NCI-H446 (cell line): ENCODE measurements at regions not wholly inside any gene's neighbourhood (a gene's known extent, or its start where the extent isn't known, plus 50 kb on each side); places are given as distances from the start of the nearest gene placed in this dataset.

Experiments
- DNase-seq, 2 experiments: peaks; one replicate each; lab custom pipeline; 2025; lab: John Stamatoyannopoulos, UW

GRCh38 chr2:38203446-38203810 lies 127.5 kb upstream of the CYP1B1 start:
- no peak for DNase-seq

DNA sequence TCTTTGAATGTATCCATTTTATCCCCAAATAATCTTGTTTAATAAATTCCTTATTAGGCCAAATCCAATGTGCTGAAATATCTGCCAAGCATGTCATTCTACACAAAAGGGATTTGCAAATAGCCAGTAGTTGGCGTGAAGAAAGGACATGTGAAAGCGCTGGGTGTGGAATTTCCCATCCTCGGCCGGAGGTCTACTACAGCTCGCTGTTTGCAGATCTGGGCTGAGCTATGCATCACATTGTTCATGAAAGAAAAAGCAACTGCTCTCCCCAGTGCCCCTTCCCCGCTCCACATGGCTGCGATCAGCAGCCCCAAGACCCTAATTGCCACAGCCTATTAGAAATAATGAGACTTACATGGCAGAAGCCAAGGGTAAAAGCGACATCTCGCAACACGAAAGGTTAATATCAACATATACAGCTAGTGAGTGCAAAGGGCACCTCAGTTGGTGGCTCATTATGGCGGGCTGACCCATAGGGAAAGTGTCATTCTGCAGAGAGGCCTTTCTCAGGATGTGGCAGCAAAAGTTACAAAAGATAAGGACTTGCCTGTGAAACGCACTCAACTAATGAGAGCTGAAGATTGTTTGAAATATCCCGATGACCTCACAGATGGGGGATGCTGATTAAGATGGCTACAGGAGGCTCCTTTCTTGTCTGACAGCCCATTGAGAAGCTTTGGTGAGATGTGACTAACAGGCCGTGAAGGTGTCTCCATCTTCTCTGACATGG lies 126.9 kb upstream of the CYP1B1 start:
- no peak for DNase-seq

- no peak for DNase-seq
Observed at GRCh38 chr2:38201784-38202183, 125.8 kb upstream of the CYP1B1 start.

DNA sequence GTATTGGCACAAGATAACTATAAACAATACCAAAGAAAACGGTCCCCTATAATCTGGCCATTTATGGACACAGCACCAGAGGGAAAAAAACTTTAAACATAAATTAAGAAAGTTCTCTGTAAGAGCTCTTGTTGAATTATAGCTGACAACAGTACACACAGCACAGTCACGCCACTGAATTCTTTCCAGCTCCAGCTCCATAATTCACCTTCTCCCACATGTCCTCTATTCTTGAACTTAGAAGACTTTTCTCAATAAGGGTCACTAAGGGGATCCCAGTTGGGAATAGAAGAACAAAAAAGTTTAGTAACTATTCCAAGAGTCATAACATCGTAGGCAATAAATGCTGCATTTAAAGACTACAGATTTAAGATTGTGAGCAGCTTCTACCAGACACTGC lies 124.6 kb upstream of the CYP1B1 start:
- no peak for DNase-seq

GRCh38 chr2:38199127-38199526 lies 123.2 kb upstream of the CYP1B1 start:
- DNase-seq, result no peak

- no peak for DNase-seq
Observed at GRCh38 chr2:38194751-38195150, 118.8 kb upstream of the CYP1B1 start.

DNA sequence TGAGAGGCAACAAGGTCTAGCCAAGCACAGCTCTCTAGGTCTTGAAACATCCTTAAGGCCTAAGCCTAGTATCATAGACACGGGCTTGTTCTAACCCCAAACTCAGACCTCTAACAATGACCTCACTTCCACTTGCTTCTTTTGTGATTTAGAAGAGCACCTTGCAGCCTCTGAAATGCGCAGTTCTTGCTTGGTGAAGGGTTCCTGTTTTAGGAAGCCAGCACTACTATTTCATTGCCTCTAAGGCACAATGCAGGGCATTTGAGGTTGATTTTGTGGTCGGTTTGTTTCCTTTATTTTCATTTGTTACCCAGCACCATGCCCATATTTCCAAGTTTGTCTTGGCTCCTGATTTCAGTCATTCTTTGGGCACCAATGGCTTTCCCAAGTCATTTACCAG lies 117.0 kb upstream of the CYP1B1 start:
- no peak for DNase-seq

GRCh38 chr2:38192046-38192445 lies 116.1 kb upstream of the CYP1B1 start:
- no peak for DNase-seq

GRCh38 chr2:38191516-38191915 lies 115.6 kb upstream of the CYP1B1 start:
- no peak for DNase-seq

DNA sequence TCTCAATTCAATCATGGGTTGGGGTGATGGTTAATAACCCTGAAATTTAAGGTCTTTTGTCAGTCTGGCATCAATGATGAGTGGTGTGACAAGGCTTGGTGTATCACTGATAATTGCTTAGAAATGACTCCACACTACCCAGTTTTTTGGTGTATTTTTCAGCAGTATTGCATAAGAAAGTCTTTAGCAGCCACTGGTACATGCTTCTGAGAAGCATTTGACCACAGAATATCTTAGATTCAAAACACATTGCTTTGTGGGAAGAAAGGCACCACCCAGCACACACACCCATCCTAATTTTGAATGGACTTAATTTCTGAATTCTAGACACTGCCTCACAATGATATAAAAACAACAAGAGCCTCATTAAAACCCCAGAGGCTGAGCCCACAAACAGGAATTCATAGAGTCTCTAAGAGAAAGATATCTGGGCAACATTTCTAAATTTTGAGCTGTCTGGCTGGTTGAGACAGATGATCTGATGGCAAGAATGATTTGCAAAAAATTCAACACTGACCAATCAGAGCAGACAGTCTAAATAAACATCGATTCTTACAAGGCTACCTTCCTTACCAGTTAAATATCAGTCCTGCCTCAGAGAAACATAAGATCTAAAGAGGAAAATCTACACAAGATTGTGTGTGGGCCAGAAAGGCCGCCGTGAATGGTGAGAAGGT lies 114.7 kb upstream of the CYP1B1 start:
- no peak for DNase-seq

- no peak for DNase-seq
Observed at GRCh38 chr2:38187541-38188011, 111.6 kb upstream of the CYP1B1 start.

GRCh38 chr2:38185012-38185491 lies 109.1 kb upstream of the CYP1B1 start:
- no peak for DNase-seq

DNA sequence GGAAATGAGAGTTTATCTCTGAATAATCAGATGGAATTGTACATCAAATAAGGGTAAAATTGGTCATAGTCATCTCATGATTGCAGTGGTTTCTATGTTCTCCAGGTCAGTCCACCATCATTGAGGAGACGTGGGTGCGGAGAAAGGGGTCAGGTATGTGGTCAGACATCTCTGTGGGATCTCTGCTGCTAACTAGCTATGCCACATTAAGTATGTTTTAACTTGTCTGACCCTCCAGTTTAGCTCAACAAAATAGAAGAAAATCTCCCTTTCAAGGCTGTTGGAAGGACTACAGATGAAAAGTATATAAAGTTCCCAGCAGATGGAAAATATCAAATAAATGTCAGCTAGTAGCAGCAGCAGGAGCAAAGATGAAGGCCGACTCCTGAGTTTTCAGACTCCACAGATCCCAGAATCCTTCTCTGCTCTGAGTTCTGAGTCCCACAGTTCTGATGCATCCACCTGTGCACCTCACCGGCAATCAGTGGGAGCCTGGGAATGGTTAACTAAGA lies 106.6 kb upstream of the CYP1B1 start:
- DNase-seq, result no peak

- DNase-seq, result no peak
Observed at GRCh38 chr2:38181806-38182491, 106.0 kb upstream of the CYP1B1 start.

- DNase-seq, result no peak
Observed at GRCh38 chr2:38180754-38181153, 104.8 kb upstream of the CYP1B1 start.

- DNase-seq, result no peak
Observed at GRCh38 chr2:38178556-38179419, 102.8 kb upstream of the CYP1B1 start.

DNA sequence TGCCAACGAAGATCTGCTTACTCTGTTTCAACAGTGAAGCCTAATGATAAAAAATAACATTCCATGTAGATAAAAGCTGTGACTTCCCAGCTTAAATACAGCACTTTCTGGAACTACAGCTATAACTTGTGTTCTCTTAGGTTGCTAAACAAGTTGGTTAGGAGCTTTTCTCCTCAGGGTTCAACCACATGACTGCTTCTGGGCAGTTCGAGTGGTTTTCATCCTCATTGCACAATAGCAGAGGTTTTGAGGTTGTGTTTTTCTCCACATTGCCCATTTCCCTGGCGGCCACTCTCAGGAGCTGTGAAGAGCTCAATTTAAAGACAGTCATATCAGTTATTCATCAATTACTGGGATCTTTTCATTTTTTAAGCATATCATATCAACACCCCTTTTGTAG lies 102.2 kb upstream of the CYP1B1 start:
- DNase-seq, result no peak

GRCh38 chr2:38176619-38177021 lies 100.7 kb upstream of the CYP1B1 start:
- DNase-seq, result no peak

DNA sequence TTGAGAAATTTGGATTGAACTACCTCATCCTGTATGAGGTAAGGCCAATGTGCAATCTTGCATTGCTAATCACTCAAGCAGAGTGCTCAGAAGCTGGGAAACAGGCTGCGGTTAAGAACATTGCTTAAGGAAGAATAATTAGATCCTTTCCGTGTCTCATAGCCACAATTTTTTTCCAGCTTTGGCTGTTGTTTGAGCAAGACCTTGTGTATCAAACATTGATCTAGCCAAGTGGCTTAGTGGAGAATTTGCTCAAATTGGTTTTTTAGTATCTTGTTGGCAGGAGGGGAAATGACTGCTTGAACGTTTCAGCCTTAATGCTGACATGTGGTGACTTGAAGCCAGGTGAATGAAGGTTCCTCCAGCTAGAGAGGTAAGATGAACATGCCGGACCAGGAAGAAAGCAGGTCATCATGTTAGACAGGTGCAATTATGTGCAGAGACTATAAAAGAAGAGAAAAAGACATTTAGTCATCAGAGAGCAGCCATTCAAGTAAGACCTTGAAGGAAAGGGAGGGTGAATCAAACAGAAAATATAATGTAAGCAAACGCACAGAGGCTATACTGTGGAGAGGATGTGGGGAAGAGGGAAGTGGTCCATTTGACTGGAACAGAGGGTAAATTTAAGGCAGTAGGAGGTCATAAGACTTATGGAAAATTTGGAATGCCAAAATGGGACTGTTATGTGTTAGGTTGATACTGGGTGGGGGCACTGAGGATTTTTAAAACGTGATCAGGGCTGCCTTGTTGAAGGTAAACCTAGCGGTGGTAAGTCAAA lies 98.9 kb upstream of the CYP1B1 start:
- DNase-seq, result no peak

DNA sequence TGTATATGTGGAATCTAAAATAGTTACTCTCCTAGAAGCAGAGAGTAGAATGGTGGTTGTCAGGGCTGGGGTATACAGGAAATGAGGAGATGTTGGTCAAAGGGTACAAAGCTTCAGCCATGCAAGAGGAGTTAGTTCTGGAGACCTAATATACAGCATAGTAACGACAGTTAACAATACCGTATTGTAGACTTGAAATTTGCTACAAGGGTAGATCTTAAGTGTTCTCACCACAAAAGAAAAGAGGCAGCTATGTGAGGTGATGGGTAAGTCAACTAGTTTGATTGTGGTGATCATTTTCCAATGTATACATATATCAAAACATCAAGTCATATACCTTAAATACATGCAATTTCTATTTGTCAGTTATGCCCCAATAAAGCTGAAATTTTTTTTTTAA lies 98.2 kb upstream of the CYP1B1 start:
- no peak for DNase-seq

DNA sequence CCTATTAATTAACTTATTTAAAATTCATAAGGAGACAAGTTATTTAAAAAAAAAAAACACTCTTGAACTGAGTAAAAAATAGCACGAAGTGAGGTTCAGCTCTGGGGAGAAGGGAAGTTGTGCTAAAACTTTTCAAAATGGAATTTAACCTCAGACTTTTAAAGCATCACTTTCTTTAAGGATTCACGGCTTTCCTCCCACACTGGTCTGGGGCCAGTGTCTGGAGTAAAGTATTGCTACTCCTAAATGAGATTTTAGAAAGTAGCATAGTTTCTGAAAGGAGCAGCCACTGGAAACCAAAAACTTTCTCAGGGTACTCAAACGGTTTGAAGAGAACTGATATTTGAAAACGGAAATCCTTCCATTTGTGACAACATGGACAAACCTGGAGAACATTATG lies 97.7 kb upstream of the CYP1B1 start:
- DNase-seq, result no peak
